WTC11 (cell line): ENCODE measurements at regions not wholly inside any gene's neighbourhood (a gene's known extent, or its start where the extent isn't known, plus 50 kb on each side); places are given as distances from the start of the nearest gene placed in this dataset.

Source experiments
- ATAC-seq: fragments of 200-7000 bp; cut with Tn5 transposase; 2 replicates; pipeline ENCODE4 v1.10.0; 2021; ENCODE audit warnings: mild to moderate bottlenecking, moderate library complexity
- CTCF ChIA-PET: fragments of 300-600 bp; sonication (Branson Sonifier 250); formaldehyde crosslinking; loops from one replicate; lab custom pipeline; 2021; ENCODE audit warnings: antibody characterized with exemption; lab: Charles Lee
- POLR2A ChIA-PET: fragments of 350-600 bp; sonication (Branson Sonifier 250); formaldehyde crosslinking; loops from one replicate; lab custom pipeline; 2021; ENCODE audit warnings: antibody characterized with exemption; lab: Charles Lee
- DNase-seq: peaks from one replicate; pipeline ENCODE4 v3.0.0; 2021; ENCODE audit warnings: low spot score
- H3K27ac Mint-ChIP-seq: 2 replicates; pipeline ENCODE4 v1.8.0; 2021; ENCODE audit warnings: mixed read lengths
- H3K27me3 Mint-ChIP-seq: 2 replicates; pipeline ENCODE4 v1.8.0; 2021; ENCODE audit warnings: low read depth, mild to moderate bottlenecking, moderate library complexity, mixed read lengths
- H3K36me3 Mint-ChIP-seq: 2 replicates; pipeline ENCODE4 v1.8.0; 2021; ENCODE audit warnings: mixed read lengths
- H3K4me1 Mint-ChIP-seq: 2 replicates; pipeline ENCODE4 v1.8.0; 2022; ENCODE audit warnings: mixed read lengths
- H3K4me3 Mint-ChIP-seq: 2 replicates; pipeline ENCODE4 v1.8.0; 2021; ENCODE audit warnings: mild to moderate bottlenecking, moderate library complexity, mixed read lengths
- H3K9me3 Mint-ChIP-seq: 2 replicates; pipeline ENCODE4 v1.8.0; 2021; ENCODE audit warnings: mixed read lengths
- FOXJ3 ChIP-seq: sonication (generic); formaldehyde crosslinking; IDR thresholded peaks from 2 replicates; pipeline ENCODE4 v1.9.0; 2021; ENCODE audit warnings: missing genetic modification reagents, mild to moderate bottlenecking, borderline replicate concordance
- FOXP1 ChIP-seq: sonication (generic); formaldehyde crosslinking; IDR thresholded peaks from 2 replicates; pipeline ENCODE4 v1.8.0; 2022; ENCODE audit warnings: missing genetic modification reagents, mild to moderate bottlenecking, moderate library complexity, borderline replicate concordance
- OVOL2 ChIP-seq: fragments of 250-450 bp; sonication (Bioruptor Pico); IDR thresholded peaks from 2 replicates; pipeline ENCODE4 v1.9.0; 2021; ENCODE audit warnings: mild to moderate bottlenecking, borderline replicate concordance
- TEAD4 ChIP-seq: sonication (generic); formaldehyde crosslinking; IDR thresholded peaks from 2 replicates; pipeline ENCODE4 v1.8.0; 2022; ENCODE audit warnings: mild to moderate bottlenecking, missing genetic modification reagents
- ZNF423 ChIP-seq: fragments of 250-450 bp; sonication (Bioruptor Pico); IDR thresholded peaks from 2 replicates; pipeline ENCODE4 v2.1.2; 2022; ENCODE audit warnings: mild to moderate bottlenecking, moderate library complexity
- TF ChIP-seq, protein P1 (sequence below): fragments of 250-450 bp; sonication (Bioruptor Pico); IDR thresholded peaks from 2 replicates; pipeline ENCODE4 v2.1.2; 2022; ENCODE audit warnings: mild to moderate bottlenecking, moderate library complexity
- TF ChIP-seq, protein P2 (sequence below): fragments of 250-450 bp; sonication (Bioruptor Pico); IDR thresholded peaks from 2 replicates; pipeline ENCODE4 v1.9.0; 2021; ENCODE audit warnings: mild to moderate bottlenecking
- TF ChIP-seq, protein P3 (sequence below): fragments of 250-450 bp; sonication (Bioruptor Pico); IDR thresholded peaks from 2 replicates; pipeline ENCODE4 v1.8.0; 2021; ENCODE audit warnings: mild to moderate bottlenecking
- TF ChIP-seq, protein P4 (sequence below): sonication (generic); formaldehyde crosslinking; IDR thresholded peaks from 2 replicates; pipeline ENCODE4 v1.8.0; 2022; ENCODE audit warnings: mild to moderate bottlenecking, missing genetic modification reagents
- TF ChIP-seq, protein P5 (sequence below): sonication (generic); formaldehyde crosslinking; IDR thresholded peaks from 2 replicates; pipeline ENCODE4 v1.8.1; 2023; ENCODE audit warnings: mild to moderate bottlenecking, moderate library complexity, missing genetic modification reagents
- TF ChIP-seq, protein P6 (sequence below): fragments of 200-600 bp; IDR thresholded peaks from 2 replicates; pipeline ENCODE4 v1.8.0; 2022; ENCODE audit warnings: antibody characterized with exemption
- TF ChIP-seq, protein P7 (sequence below): sonication (generic); formaldehyde crosslinking; IDR thresholded peaks from 2 replicates; pipeline ENCODE4 v1.8.1; 2023; ENCODE audit warnings: mild to moderate bottlenecking, missing genetic modification reagents, moderate library complexity

DNA sequence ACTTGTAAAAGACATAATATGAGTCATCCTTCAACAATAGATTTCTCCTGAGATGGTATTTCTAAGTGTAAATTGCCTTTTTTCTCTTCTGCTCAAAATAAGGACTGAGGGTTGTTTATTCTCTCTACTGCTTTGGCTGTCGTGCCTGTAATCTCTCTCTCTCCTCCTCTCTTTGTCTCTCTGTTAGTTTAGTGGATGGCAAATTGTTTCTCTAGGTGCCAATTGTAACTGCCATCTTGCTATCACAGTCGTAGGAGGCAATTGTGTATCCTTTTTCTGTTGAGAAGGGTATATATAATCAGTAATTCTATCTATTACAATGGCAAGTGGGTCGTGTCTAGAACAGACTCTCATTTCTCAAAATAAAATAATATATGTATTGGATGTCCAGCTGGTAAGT lies 545.0 kb upstream of the FBXO33 start (continued):
- TF ChIP-seq, protein P1, sequence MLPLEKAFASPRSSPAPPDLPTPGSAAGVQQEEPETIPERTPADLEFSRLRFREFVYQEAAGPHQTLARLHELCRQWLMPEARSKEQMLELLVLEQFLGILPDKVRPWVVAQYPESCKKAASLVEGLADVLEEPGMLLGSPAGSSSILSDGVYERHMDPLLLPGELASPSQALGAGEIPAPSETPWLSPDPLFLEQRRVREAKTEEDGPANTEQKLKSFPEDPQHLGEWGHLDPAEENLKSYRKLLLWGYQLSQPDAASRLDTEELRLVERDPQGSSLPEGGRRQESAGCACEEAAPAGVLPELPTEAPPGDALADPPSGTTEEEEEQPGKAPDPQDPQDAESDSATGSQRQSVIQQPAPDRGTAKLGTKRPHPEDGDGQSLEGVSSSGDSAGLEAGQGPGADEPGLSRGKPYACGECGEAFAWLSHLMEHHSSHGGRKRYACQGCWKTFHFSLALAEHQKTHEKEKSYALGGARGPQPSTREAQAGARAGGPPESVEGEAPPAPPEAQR (CRISPR knock-in tag): no peak
- TF ChIP-seq OVOL2 (CRISPR knock-in tag) (no peak), FOXP1 (CRISPR knock-in tag) (no peak), TEAD4 (CRISPR knock-in tag) (no peak), FOXJ3 (CRISPR knock-in tag) (no peak)
- TF ChIP-seq, protein P2, sequence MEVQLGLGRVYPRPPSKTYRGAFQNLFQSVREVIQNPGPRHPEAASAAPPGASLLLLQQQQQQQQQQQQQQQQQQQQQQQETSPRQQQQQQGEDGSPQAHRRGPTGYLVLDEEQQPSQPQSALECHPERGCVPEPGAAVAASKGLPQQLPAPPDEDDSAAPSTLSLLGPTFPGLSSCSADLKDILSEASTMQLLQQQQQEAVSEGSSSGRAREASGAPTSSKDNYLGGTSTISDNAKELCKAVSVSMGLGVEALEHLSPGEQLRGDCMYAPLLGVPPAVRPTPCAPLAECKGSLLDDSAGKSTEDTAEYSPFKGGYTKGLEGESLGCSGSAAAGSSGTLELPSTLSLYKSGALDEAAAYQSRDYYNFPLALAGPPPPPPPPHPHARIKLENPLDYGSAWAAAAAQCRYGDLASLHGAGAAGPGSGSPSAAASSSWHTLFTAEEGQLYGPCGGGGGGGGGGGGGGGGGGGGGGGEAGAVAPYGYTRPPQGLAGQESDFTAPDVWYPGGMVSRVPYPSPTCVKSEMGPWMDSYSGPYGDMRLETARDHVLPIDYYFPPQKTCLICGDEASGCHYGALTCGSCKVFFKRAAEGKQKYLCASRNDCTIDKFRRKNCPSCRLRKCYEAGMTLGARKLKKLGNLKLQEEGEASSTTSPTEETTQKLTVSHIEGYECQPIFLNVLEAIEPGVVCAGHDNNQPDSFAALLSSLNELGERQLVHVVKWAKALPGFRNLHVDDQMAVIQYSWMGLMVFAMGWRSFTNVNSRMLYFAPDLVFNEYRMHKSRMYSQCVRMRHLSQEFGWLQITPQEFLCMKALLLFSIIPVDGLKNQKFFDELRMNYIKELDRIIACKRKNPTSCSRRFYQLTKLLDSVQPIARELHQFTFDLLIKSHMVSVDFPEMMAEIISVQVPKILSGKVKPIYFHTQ (CRISPR knock-in tag): no peak
- TF ChIP-seq, protein P3, sequence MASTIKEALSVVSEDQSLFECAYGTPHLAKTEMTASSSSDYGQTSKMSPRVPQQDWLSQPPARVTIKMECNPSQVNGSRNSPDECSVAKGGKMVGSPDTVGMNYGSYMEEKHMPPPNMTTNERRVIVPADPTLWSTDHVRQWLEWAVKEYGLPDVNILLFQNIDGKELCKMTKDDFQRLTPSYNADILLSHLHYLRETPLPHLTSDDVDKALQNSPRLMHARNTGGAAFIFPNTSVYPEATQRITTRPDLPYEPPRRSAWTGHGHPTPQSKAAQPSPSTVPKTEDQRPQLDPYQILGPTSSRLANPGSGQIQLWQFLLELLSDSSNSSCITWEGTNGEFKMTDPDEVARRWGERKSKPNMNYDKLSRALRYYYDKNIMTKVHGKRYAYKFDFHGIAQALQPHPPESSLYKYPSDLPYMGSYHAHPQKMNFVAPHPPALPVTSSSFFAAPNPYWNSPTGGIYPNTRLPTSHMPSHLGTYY (CRISPR knock-in tag): no peak
- TF ChIP-seq, protein P4, sequence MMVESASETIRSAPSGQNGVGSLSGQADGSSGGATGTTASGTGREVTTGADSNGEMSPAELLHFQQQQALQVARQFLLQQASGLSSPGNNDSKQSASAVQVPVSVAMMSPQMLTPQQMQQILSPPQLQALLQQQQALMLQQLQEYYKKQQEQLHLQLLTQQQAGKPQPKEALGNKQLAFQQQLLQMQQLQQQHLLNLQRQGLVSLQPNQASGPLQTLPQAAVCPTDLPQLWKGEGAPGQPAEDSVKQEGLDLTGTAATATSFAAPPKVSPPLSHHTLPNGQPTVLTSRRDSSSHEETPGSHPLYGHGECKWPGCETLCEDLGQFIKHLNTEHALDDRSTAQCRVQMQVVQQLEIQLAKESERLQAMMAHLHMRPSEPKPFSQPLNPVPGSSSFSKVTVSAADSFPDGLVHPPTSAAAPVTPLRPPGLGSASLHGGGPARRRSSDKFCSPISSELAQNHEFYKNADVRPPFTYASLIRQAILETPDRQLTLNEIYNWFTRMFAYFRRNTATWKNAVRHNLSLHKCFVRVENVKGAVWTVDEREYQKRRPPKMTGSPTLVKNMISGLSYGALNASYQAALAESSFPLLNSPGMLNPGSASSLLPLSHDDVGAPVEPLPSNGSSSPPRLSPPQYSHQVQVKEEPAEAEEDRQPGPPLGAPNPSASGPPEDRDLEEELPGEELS (CRISPR knock-in tag): no peak
- TF ChIP-seq, protein P5, sequence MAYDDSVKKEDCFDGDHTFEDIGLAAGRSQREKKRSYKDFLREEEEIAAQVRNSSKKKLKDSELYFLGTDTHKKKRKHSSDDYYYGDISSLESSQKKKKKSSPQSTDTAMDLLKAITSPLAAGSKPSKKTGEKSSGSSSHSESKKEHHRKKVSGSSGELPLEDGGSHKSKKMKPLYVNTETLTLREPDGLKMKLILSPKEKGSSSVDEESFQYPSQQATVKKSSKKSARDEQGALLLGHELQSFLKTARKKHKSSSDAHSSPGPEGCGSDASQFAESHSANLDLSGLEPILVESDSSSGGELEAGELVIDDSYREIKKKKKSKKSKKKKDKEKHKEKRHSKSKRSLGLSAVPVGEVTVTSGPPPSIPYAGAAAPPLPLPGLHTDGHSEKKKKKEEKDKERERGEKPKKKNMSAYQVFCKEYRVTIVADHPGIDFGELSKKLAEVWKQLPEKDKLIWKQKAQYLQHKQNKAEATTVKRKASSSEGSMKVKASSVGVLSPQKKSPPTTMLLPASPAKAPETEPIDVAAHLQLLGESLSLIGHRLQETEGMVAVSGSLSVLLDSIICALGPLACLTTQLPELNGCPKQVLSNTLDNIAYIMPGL (CRISPR knock-in tag): no peak
- TF ChIP-seq, protein P6, sequence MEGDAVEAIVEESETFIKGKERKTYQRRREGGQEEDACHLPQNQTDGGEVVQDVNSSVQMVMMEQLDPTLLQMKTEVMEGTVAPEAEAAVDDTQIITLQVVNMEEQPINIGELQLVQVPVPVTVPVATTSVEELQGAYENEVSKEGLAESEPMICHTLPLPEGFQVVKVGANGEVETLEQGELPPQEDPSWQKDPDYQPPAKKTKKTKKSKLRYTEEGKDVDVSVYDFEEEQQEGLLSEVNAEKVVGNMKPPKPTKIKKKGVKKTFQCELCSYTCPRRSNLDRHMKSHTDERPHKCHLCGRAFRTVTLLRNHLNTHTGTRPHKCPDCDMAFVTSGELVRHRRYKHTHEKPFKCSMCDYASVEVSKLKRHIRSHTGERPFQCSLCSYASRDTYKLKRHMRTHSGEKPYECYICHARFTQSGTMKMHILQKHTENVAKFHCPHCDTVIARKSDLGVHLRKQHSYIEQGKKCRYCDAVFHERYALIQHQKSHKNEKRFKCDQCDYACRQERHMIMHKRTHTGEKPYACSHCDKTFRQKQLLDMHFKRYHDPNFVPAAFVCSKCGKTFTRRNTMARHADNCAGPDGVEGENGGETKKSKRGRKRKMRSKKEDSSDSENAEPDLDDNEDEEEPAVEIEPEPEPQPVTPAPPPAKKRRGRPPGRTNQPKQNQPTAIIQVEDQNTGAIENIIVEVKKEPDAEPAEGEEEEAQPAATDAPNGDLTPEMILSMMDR: no peak
- TF ChIP-seq, protein P7, sequence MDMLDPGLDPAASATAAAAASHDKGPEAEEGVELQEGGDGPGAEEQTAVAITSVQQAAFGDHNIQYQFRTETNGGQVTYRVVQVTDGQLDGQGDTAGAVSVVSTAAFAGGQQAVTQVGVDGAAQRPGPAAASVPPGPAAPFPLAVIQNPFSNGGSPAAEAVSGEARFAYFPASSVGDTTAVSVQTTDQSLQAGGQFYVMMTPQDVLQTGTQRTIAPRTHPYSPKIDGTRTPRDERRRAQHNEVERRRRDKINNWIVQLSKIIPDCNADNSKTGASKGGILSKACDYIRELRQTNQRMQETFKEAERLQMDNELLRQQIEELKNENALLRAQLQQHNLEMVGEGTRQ (CRISPR knock-in tag): no peak

DNA sequence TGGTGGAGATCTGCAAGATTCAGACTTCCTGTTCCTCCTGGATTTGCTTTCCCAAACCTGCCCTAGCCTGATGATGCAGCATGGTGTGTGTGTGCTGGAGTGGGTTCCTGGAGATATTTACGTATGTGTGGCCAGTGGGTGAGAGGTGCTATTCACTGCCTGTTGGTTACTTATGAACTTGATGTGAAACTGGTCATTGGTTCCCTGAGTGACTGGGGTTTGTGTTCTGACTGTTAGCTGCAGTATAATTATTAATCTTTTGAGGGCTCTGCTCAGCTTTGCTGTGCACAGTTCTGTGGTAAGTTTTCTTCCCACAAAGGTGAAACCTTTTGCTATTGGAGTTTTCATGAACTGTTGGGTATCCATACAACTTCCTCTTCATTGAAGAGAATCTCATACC lies 541.8 kb upstream of the FBXO33 start:
- no peak overlapping the region for H3K4me3 Mint-ChIP-seq
- no peaks in the 10 kb centered on the region for H3K27me3 Mint-ChIP-seq
- no peak for DNase-seq
- peaks cover 12% of the 10 kb centered on the region for H3K4me1 Mint-ChIP-seq
- no peak overlapping the region for H3K27ac Mint-ChIP-seq
- H3K36me3 Mint-ChIP-seq: no peaks in the 10 kb centered on the region
- ChIA-PET CTCF (no interaction called here), POLR2A (no interaction called here)
- TF ChIP-seq ZNF423 (CRISPR knock-in tag): no peak
- ATAC-seq: no peak
- no peaks in the 10 kb centered on the region for H3K9me3 Mint-ChIP-seq
